Duodenal mucosa (tissue), 2 donors: ENCODE measurements at regions not wholly inside any gene's neighbourhood (a gene's known extent, or its start where the extent isn't known, plus 50 kb on each side); places are given as distances from the start of the nearest gene placed in this dataset.
A peak's percentile ranks its signal among the peaks of the same experiment; 100 is the strongest.
"Not testable (repeated sequence)": the region's sequence is repeated elsewhere in the genome, so short reads cannot be mapped to it uniquely, and the experiment has no call there.

ENCODE experiments used
- H3K27ac ChIP-seq: one replicate; pipeline ENCODE4 v1.7.0; 2013; ENCODE audit warnings: low read depth, low read length
- H3K27me3 ChIP-seq, 2 donors: one replicate each; pipeline ENCODE4 v1.7.0; 2013; ENCODE audit warnings: low read length in 2 of 2, control low read depth in 1 of 2; ENCODE audit not compliant: insufficient read depth in 2 of 2, control insufficient read depth in 1 of 2
- H3K36me3 ChIP-seq, 2 donors: one replicate each; pipeline ENCODE4 v1.7.0; 2013; ENCODE audit warnings: low read length in 2 of 2, control low read depth in 1 of 2; ENCODE audit not compliant: insufficient read depth in 2 of 2, control insufficient read depth in 1 of 2
- H3K4me1 ChIP-seq, 2 donors: one replicate each; pipeline ENCODE4 v1.7.0; 2013; ENCODE audit warnings: low read length in 2 of 2, control low read depth in 1 of 2; ENCODE audit not compliant: insufficient read depth in 2 of 2, control insufficient read depth in 1 of 2
- H3K4me3 ChIP-seq, 2 donors: one replicate each; pipeline ENCODE4 v1.7.0; 2013; ENCODE audit warnings: low read length in 2 of 2, low read depth in 1 of 2
- H3K9ac ChIP-seq, 2 donors: one replicate each; pipeline ENCODE4 v1.7.0; 2013; ENCODE audit warnings: low read length in 2 of 2, low read depth in 1 of 2
- H3K9me3 ChIP-seq, 2 donors: one replicate each; pipeline ENCODE4 v1.7.0; 2013; ENCODE audit warnings: low read length in 2 of 2, control low read depth in 1 of 2; ENCODE audit not compliant: control insufficient read depth in 1 of 2

- Histone ChIP-seq H3K4me1 (peaks cover 0 to 2% of the 10 kb centered on the region in 2 donors), H3K4me3 (no peak overlapping the region), H3K36me3 (no peaks in the 10 kb centered on the region), H3K9ac (no peak overlapping the region), H3K27me3 (no peaks in the 10 kb centered on the region), H3K9me3 (peaks cover 27 to 33% of the 10 kb centered on the region in 2 donors), H3K27ac (no peak overlapping the region)
Measured at GRCh38 chr14:44453433-44454171, 53.5 kb downstream of the FSCB start.

GRCh38 chr14:44450232-44450631, 56.9 kb downstream of the FSCB start:
- H3K9me3 ChIP-seq: peaks cover 12 to 22% of the 10 kb centered on the region in 2 donors
- H3K4me3 ChIP-seq, H3K27me3 ChIP-seq, H3K27ac ChIP-seq, H3K4me1 ChIP-seq, H3K36me3 ChIP-seq, H3K9ac ChIP-seq: not testable (repeated sequence)

DNA sequence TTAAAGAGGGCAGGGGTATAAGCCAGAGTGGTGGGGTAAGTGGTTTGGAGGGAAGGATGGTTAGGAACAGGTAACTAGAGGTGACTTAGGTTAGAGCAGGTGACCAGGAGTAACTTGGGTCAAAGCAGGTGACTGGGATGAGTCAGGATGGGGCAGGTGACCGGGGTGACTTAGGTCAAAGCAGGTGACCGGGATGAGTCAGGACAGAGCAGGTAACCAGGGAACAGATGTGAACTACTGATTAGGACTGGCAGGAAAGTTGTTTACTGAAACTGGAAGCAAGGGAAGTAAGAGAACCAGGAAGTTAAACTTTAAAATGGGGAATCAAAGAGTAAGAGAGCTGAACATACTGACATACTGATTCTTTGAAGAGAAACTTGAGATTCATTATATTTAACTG, 57.4 kb downstream of the FSCB start:
- H3K9me3 ChIP-seq: peaks cover 9 to 20% of the 10 kb centered on the region in 2 donors
- H3K4me3 ChIP-seq: no peak overlapping the region
- H3K9ac ChIP-seq: no peak overlapping the region
- H3K4me1 ChIP-seq: peaks cover 0 to 3% of the 10 kb centered on the region in 2 donors
- H3K36me3 ChIP-seq: no peaks in the 10 kb centered on the region
- H3K27me3 ChIP-seq: no peaks in the 10 kb centered on the region
- H3K27ac ChIP-seq: no peak overlapping the region

GRCh38 chr14:44448951-44449358, 58.1 kb downstream of the FSCB start:
- no peak overlapping the region for H3K4me3 ChIP-seq
- H3K27me3 ChIP-seq: no peaks in the 10 kb centered on the region
- H3K9me3 ChIP-seq: peaks cover 9 to 20% of the 10 kb centered on the region in 2 donors
- no peak overlapping the region for H3K9ac ChIP-seq
- H3K4me1 ChIP-seq: peaks cover 0 to 3% of the 10 kb centered on the region in 2 donors
- H3K36me3 ChIP-seq: no peaks in the 10 kb centered on the region
- no peak overlapping the region for H3K27ac ChIP-seq

DNA sequence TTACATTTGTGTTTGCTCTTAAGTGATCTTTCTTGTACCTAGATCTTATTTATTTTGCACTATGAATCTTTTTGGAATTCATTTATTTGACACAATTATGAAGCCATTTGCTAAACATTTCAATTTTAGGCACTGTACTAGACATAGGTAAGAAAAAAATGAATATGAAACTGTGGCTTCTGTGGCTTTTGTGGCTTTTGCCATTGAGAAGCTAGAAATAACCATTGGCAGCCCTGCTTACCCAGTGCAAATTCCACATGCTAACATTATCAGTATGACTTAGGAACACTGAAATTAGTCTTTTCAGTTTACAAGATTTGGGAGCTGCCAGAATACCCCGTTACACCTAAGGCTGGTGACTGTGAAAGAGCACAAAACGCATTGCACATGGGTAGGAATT, 60.1 kb downstream of the FSCB start:
- Histone ChIP-seq H3K4me1 (peaks cover 0 to 3% of the 10 kb centered on the region in 2 donors), H3K9ac (no peak overlapping the region), H3K4me3 (no peak overlapping the region), H3K9me3 (peaks cover 9 to 20% of the 10 kb centered on the region in 2 donors), H3K27me3 (no peaks in the 10 kb centered on the region), H3K27ac (no peak overlapping the region), H3K36me3 (no peaks in the 10 kb centered on the region)

- H3K4me1 ChIP-seq: peaks cover 0 to 3% of the 10 kb centered on the region in 2 donors
- H3K27me3 ChIP-seq: no peaks in the 10 kb centered on the region
- no peaks in the 10 kb centered on the region for H3K36me3 ChIP-seq
- no peak overlapping the region for H3K27ac ChIP-seq
- H3K9me3 ChIP-seq: peaks cover 3 to 8% of the 10 kb centered on the region in 2 donors
- no peak overlapping the region for H3K4me3 ChIP-seq
- no peak overlapping the region for H3K9ac ChIP-seq
Measured at GRCh38 chr14:44444454-44444853, 62.6 kb downstream of the FSCB start.

DNA sequence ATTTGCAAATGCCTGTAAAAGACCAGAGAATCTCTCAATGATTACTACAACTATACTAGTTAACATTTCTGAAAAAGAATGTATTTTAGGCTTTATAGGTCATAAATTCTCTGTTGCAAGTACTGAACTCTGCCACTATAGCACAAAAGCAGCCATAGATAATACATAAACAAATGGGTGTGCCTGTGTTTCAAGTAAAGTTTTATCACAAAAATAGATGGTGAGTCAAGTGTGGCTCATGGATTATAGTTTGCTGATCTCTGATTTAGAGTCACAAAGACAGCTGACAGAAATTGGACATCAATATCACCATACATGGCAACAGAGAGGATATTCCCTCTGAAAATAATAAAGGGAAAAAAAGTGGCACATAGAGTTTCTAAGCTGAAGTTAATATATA, 68.1 kb downstream of the FSCB start:
- H3K27me3 ChIP-seq: no peaks in the 10 kb centered on the region

DNA sequence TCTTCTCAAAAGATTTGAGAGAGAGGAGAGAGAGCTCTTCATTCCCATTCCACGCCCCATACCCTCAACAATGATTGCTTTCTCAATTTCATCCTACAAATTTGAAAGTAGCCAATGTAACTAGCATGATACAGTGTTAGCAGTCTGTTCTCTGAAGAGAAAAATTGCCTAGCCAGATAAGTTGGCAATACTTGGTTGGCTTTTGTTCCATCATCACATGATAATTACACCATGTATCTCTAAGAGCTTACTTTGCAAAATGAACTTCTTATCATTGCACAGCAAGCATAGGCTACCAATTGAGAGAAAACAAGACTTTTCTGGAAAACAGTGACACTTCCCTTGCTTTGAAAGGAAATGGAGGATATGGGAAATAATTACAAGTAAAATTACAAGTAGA, 68.9 kb downstream of the FSCB start:
- Histone ChIP-seq H3K27me3 (no peaks in the 10 kb centered on the region), H3K9ac (no peak overlapping the region), H3K4me3 (no peak overlapping the region), H3K36me3 (no peaks in the 10 kb centered on the region), H3K4me1 (no peaks in the 10 kb centered on the region), H3K27ac (no peak overlapping the region), H3K9me3 (peaks cover 3 to 8% of the 10 kb centered on the region in 2 donors)

More for the DNA sequence above, 68.1 kb downstream of the FSCB start:
- Histone ChIP-seq H3K4me1 (no peaks in the 10 kb centered on the region), H3K9me3 (peaks cover 3 to 8% of the 10 kb centered on the region in 2 donors), H3K36me3 (no peaks in the 10 kb centered on the region), H3K27ac (no peak overlapping the region), H3K9ac (no peak overlapping the region), H3K4me3 (no peak overlapping the region)

DNA sequence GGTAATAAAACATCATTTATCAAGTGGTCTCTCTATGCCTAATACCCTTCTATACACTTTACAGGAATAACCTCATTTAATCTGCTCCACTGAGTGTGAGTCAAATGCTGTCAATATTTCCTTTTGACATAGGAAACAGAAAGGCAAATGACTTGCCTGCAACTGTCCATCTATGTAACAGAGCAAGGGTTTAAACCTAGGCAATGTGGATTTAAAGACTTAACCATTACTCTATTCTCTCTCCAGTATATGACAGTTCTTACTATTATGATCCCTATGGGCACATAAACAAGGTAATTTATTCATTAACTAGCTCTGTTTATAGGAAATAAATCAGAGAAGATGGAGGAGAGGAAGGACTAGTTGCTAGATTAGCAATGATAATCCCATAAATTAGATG, 70.6 kb downstream of the FSCB start:
- Histone ChIP-seq H3K4me3 (no peak overlapping the region), H3K27me3 (no peaks in the 10 kb centered on the region), H3K4me1 (no peaks in the 10 kb centered on the region), H3K36me3 (no peaks in the 10 kb centered on the region), H3K27ac (no peak overlapping the region), H3K9ac (no peak overlapping the region), H3K9me3 (peaks cover 3 to 8% of the 10 kb centered on the region in 2 donors)

DNA sequence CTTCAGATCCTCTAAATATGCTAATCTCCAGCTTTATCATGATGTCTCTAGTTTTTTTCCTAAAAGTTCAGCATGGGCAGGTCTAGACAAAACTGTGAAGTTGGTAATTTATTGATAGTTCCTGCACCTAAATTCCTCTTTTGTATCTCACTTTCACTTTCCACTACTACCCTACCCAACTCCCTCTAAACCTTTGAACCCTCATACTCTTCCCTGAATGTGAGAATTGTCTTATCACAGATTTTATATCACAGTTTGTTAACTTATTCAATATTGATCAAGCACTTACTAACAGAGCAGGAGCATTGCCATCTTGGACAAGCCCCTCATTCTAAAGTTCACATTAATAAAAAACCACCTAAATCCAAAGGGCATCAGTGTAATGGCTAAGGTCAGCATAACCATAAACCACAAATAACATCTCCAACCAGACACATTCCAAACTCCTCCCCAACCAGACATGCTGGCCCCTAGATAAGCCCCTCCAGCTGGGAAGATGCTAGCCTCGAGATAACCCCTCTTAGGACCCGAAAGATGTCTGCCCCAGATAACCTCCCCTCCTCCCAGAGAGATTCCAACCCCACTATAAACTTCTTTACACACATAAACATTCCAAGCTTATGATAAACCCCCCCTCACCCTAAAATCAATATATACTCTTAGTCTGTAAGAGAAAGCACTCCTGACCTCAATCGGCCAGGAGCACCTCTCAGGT, 78.7 kb downstream of the FSCB start:
- Histone ChIP-seq H3K36me3 (no peaks in the 10 kb centered on the region), H3K9me3 (no peaks in the 10 kb centered on the region), H3K27me3 (no peaks in the 10 kb centered on the region), H3K4me1 (no peaks in the 10 kb centered on the region), H3K9ac (no peak overlapping the region), H3K4me3 (peak overlapping the region in 1 of 2 donors; percentile 8), H3K27ac (no peak overlapping the region)
